Endodermal cell (in vitro differentiated cells): ENCODE measurements at regions not wholly inside any gene's neighbourhood (a gene's known extent, or its start where the extent isn't known, plus 50 kb on each side); places are given as distances from the start of the nearest gene placed in this dataset.

Experiments used
- DNase-seq: peaks from one replicate; pipeline ENCODE4 v3.0.0-alpha.2; 2017
- H3K27ac ChIP-seq: 2 replicates; pipeline ENCODE4 v1.5.1; 2013; ENCODE audit warnings: mild to moderate bottlenecking, low read depth, low read length, moderate library complexity
- H3K27me3 ChIP-seq: 2 replicates; pipeline ENCODE4 v1.6.1; 2013; ENCODE audit warnings: mild to moderate bottlenecking, low read length, moderate library complexity; ENCODE audit not compliant: insufficient read depth, control insufficient read depth, poor library complexity, severe bottlenecking
- H3K36me3 ChIP-seq: 2 replicates; pipeline ENCODE4 v1.7.0; 2013; ENCODE audit warnings: mild to moderate bottlenecking, low read length, moderate library complexity; ENCODE audit not compliant: control insufficient read depth, insufficient read depth
- H3K4me1 ChIP-seq: one replicate; pipeline ENCODE4 v1.7.0; 2013; ENCODE audit warnings: low read length; ENCODE audit not compliant: control insufficient read depth, insufficient read depth
- H3K4me3 ChIP-seq: 2 replicates; pipeline ENCODE4 v1.5.1; 2013; ENCODE audit warnings: mild to moderate bottlenecking, low read length, moderate library complexity
- H3K9ac ChIP-seq: 2 replicates; pipeline ENCODE4 v1.6.1; 2013; ENCODE audit warnings: mild to moderate bottlenecking, low read length, moderate library complexity; ENCODE audit not compliant: poor library complexity, severe bottlenecking; ENCODE audit errors: extremely low read depth
- H3K9me3 ChIP-seq: 2 replicates; pipeline ENCODE4 v1.6.1; 2013; ENCODE audit warnings: mild to moderate bottlenecking, low read length, moderate library complexity; ENCODE audit not compliant: control insufficient read depth
- H3K27ac Mint-ChIP-seq: 2 replicates; pipeline ENCODE4 v1.8.0; 2020; ENCODE audit warnings: mixed read lengths
- H3K27me3 Mint-ChIP-seq: 2 replicates; pipeline ENCODE4 v1.8.0; 2021; ENCODE audit warnings: mild to moderate bottlenecking, mixed read lengths; ENCODE audit not compliant: insufficient read depth
- H3K36me3 Mint-ChIP-seq: 2 replicates; pipeline ENCODE4 v1.8.0; 2020; ENCODE audit warnings: low read depth, mixed read lengths
- H3K4me1 Mint-ChIP-seq: 2 replicates; pipeline ENCODE4 v1.8.0; 2020; ENCODE audit warnings: mixed read lengths
- H3K4me3 Mint-ChIP-seq: 2 replicates; pipeline ENCODE4 v1.8.0; 2020; ENCODE audit warnings: mild to moderate bottlenecking, moderate library complexity, mixed read lengths
- H3K9me3 Mint-ChIP-seq: 2 replicates; pipeline ENCODE4 v1.8.0; 2020; ENCODE audit warnings: mild to moderate bottlenecking, mixed read lengths
- WGBS, 2 experiments: methylation state at CpG; one replicate each; pipeline versions ENCODE4 v1.1.5 to v1.1.7; 2013; ENCODE audit warnings: missing lambda C conversion rate in 2 of 2, mixed read lengths in 1 of 2; ENCODE audit not compliant: insufficient coverage in 1 of 2, insufficient read length in 1 of 2; 5-methylcytosine and 5-hydroxymethylcytosine counted together
- TF ChIP-seq, protein P1 (sequence below): fragments of 200-600 bp; sonication (generic); conservative IDR thresholded peaks from 2 replicates; pipeline ENCODE4 v1.5.0; 2021; ENCODE audit warnings: antibody characterized with exemption, mild to moderate bottlenecking

DNA sequence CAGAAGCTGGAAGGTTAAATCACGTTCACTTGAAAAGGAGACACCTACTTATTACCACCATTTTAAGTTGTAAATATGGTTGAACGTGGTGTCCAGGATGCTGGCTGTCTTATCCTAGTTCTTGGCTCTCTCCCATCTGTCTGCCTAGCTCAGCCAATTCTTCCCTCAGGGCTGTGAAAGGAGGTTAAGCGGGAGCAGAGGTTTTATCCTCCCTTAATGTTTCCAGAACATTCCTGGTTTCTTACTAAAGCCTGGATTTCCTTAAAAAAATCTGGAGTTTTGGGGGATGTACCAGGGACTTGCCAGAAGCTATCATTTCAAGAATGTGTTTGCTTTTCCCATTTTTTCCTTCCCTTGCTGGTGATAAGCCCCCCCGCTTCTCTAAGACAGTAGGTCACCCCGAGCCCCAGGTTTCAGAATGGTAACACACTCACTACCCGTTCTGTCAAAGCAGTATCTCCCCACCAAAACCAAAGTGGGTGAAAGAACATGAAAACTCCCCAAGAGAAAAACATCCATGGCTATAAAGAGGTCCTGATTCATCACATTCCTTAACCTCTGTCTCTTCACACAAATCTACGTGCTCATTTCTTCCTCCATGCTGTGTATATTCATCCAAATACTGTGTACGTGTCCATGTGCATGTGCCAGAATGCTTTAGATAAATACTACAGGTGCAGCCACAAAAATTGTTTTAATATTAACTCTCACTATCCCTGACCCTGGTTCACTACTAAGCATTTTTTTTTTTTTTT is 114.7 kb downstream of the MAP3K21 start:
- no peak overlapping the region for H3K4me3 ChIP-seq
- WGBS, 2 experiments = 88 to 91% methylated on average over 4 to 8 of the region's 8 CpGs
- peaks cover 30% of the 10 kb centered on the region for H3K9me3 Mint-ChIP-seq

DNA sequence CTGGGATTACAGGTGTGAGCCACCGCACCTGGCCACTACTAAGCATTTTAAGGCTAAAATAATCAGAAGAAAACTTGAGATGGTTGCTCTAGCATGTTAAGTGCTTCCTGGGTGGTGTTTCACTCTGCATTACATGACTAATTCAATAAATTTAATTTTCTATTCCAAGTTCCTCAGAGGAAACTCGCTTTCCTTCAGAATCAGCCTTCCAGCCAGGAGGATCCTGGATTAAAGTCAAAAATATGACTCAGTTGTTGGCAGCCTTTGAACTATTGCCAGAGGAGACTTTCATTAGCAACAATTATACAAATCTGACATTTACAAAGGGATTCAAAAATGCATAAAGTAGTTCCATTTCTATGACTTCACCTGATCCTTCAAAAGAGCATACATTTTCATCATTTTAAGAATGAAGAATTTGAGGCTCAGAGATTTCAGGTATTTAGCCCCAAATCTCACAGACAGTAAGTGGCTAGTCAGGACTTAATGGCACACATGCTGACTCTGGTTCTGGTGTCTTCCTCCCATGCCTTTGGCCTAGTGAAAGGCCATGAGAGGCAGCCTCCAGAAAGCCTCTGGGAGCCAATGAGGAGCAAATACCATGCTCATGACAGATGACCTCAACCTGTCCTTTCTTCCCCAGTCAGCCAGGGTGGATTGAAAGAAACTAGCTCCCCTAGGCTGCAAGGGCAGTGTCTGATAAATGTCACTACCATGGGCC is 115.7 kb downstream of the MAP3K21 start:
- no peak for DNase-seq
- no peak overlapping the region for H3K27ac Mint-ChIP-seq
- peaks cover 32% of the 10 kb centered on the region for H3K9me3 ChIP-seq
- H3K4me3 Mint-ChIP-seq = no peak overlapping the region
- peaks cover 31% of the 10 kb centered on the region for H3K9me3 Mint-ChIP-seq
- H3K4me1 Mint-ChIP-seq = no peaks in the 10 kb centered on the region
- H3K4me3 ChIP-seq = no peak overlapping the region
- H3K27ac ChIP-seq = no peak overlapping the region
- H3K27me3 Mint-ChIP-seq = no peaks in the 10 kb centered on the region
- H3K4me1 ChIP-seq = no peaks in the 10 kb centered on the region
- 0 to 43% methylated on average over 1 to 2 of the region's 2 CpGs for WGBS, 2 experiments
- TF ChIP-seq, protein P1, sequence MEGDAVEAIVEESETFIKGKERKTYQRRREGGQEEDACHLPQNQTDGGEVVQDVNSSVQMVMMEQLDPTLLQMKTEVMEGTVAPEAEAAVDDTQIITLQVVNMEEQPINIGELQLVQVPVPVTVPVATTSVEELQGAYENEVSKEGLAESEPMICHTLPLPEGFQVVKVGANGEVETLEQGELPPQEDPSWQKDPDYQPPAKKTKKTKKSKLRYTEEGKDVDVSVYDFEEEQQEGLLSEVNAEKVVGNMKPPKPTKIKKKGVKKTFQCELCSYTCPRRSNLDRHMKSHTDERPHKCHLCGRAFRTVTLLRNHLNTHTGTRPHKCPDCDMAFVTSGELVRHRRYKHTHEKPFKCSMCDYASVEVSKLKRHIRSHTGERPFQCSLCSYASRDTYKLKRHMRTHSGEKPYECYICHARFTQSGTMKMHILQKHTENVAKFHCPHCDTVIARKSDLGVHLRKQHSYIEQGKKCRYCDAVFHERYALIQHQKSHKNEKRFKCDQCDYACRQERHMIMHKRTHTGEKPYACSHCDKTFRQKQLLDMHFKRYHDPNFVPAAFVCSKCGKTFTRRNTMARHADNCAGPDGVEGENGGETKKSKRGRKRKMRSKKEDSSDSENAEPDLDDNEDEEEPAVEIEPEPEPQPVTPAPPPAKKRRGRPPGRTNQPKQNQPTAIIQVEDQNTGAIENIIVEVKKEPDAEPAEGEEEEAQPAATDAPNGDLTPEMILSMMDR = no peak
- no peaks in the 10 kb centered on the region for H3K27me3 ChIP-seq
- no peaks in the 10 kb centered on the region for H3K36me3 ChIP-seq
- H3K9ac ChIP-seq = no peak overlapping the region
- H3K36me3 Mint-ChIP-seq = peaks cover 6% of the 10 kb centered on the region

More for the DNA sequence above, 114.7 kb downstream of the MAP3K21 start:
- no peak overlapping the region for H3K4me3 Mint-ChIP-seq
- Histone ChIP-seq H3K27ac (no peak overlapping the region), H3K27me3 (no peaks in the 10 kb centered on the region), H3K4me1 (no peaks in the 10 kb centered on the region), H3K36me3 (no peaks in the 10 kb centered on the region), H3K9me3 (peaks cover 30% of the 10 kb centered on the region), H3K9ac (no peak overlapping the region)
- H3K27ac Mint-ChIP-seq = no peak overlapping the region
- H3K36me3 Mint-ChIP-seq = peaks cover 6% of the 10 kb centered on the region
- H3K4me1 Mint-ChIP-seq = no peaks in the 10 kb centered on the region
- TF ChIP-seq, protein P1 = no peak
- H3K27me3 Mint-ChIP-seq = no peaks in the 10 kb centered on the region
- DNase-seq = no peak

DNA sequence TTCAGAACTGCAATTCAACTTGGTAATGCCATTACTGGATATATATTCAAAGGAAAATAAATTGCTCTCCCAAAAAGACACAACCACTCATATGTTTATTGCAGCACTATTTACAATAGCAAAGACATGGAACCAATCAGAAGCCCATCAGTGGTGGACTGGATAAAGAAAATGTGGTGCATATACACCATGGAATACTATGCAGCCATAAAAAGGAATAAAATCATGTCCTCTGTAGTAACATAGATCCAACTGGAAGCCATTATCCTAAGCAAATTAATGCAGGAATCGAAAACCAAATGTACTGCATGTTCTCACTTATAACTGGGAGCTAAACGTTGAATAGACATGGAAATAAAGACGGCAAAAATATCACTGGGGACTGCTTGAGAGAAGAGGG is 117.0 kb downstream of the MAP3K21 start:
- Histone ChIP-seq H3K9ac (no peak overlapping the region), H3K27ac (no peak overlapping the region), H3K9me3 (peaks cover 37% of the 10 kb centered on the region), H3K4me3 (peak overlapping the region; percentile 12), H3K4me1 (no peaks in the 10 kb centered on the region), H3K36me3 (no peaks in the 10 kb centered on the region), H3K27me3 (no peaks in the 10 kb centered on the region)
- Mint-ChIP-seq H3K36me3 (peaks cover 6% of the 10 kb centered on the region), H3K27ac (no peak overlapping the region), H3K27me3 (no peaks in the 10 kb centered on the region), H3K4me3 (no peak overlapping the region), H3K9me3 (peaks cover 31% of the 10 kb centered on the region), H3K4me1 (no peaks in the 10 kb centered on the region)
- no peak for DNase-seq
- TF ChIP-seq, protein P1 = no peak
- 94 to 96% methylated on average over 3 of the region's 3 CpGs for WGBS, 2 experiments
